Right renal pelvis (tissue), 4 donors: ENCODE measurements at regions not wholly inside any gene's neighbourhood (a gene's known extent, or its start where the extent isn't known, plus 50 kb on each side); places are given as distances from the start of the nearest gene placed in this dataset.
"Not testable (repeated sequence)": the region's sequence is repeated elsewhere in the genome, so short reads cannot be mapped to it uniquely, and the experiment has no call there.

Experiments used
- DNase-seq, 4 donors: peaks; one replicate each; pipeline ENCODE4 v3.0.0-alpha.2; 2013; ENCODE audit warnings: low read depth in 4 of 4, low spot score in 3 of 4, missing footprints in 1 of 4

- DNase-seq: no peak
Observed at GRCh38 chr10:111556666-111557065, 479.8 kb downstream of the ADRA2A start.

GRCh38 chr10:111558211-111558610 lies 481.4 kb downstream of the ADRA2A start:
- no peak for DNase-seq

GRCh38 chr10:111560027-111560426 lies 483.2 kb downstream of the ADRA2A start:
- DNase-seq: no peak

GRCh38 chr10:111561124-111561523 lies 484.3 kb downstream of the ADRA2A start:
- no peak for DNase-seq

GRCh38 chr10:111565542-111565941 lies 488.7 kb downstream of the ADRA2A start:
- no peak for DNase-seq

- DNase-seq: no peak
Observed at GRCh38 chr10:111578076-111578475, 501.2 kb downstream of the ADRA2A start.

GRCh38 chr10:111579473-111579872 lies 502.6 kb downstream of the ADRA2A start:
- no peak for DNase-seq

GRCh38 chr10:111590703-111591102 lies 513.9 kb downstream of the ADRA2A start:
- no peak for DNase-seq

- DNase-seq: no peak
Observed at GRCh38 chr10:111593578-111593977, 516.7 kb downstream of the ADRA2A start.

- DNase-seq: no peak
Observed at GRCh38 chr10:111595173-111595572, 518.3 kb downstream of the ADRA2A start.

GRCh38 chr10:111598433-111599059 lies 521.7 kb downstream of the ADRA2A start:
- DNase-seq: peak; percentile 39 to 61 (median 42)

- DNase-seq: no peak
Observed at GRCh38 chr10:111599943-111600342, 523.1 kb downstream of the ADRA2A start.

- no peak for DNase-seq
Observed at GRCh38 chr10:111600772-111601171, 523.9 kb downstream of the ADRA2A start.

- DNase-seq: no peak
Observed at GRCh38 chr10:111612273-111612672, 535.4 kb downstream of the ADRA2A start.

GRCh38 chr10:111634191-111634590 lies 549.4 kb downstream of the GPAM start:
- DNase-seq: no peak

- no peak for DNase-seq
Observed at GRCh38 chr10:111646021-111646420, 537.5 kb downstream of the GPAM start.

- DNase-seq: no peak
Observed at GRCh38 chr10:111648046-111648445, 535.5 kb downstream of the GPAM start.

GRCh38 chr10:111649080-111649479 lies 534.5 kb downstream of the GPAM start:
- DNase-seq: not testable (repeated sequence)

- no peak for DNase-seq
Observed at GRCh38 chr10:111650088-111650487, 533.5 kb downstream of the GPAM start.

- no peak for DNase-seq
Observed at GRCh38 chr10:111656066-111656465, 527.5 kb downstream of the GPAM start.

- DNase-seq: no peak
Observed at GRCh38 chr10:111677759-111678158, 505.8 kb downstream of the GPAM start.

GRCh38 chr10:111686796-111687195 lies 496.8 kb downstream of the GPAM start:
- DNase-seq: no peak

- no peak for DNase-seq
Observed at GRCh38 chr10:111698711-111699110, 484.9 kb downstream of the GPAM start.
